GM12878 (cell line): ENCODE measurements at regions not wholly inside any gene's neighbourhood (a gene's known extent, or its start where the extent isn't known, plus 50 kb on each side); places are given as distances from the start of the nearest gene placed in this dataset.

Experiments used
- ATAC-seq: fragments of 200-7000 bp; cut with Tn5 transposase; 3 replicates; pipeline ENCODE4 v1.9.1; 2020; ENCODE audit warnings: mild to moderate bottlenecking, moderate library complexity
- BruUV-seq: library from RNA; stranded (reverse); fragments of 400-500 nt; replicated peaks from 2 replicates; lab custom pipeline; 2021; lab: Mats Ljungman, UMichigan
- CTCF ChIA-PET: fragments of 300-600 bp; sonication (Branson Sonifier 250); formaldehyde crosslinking; extraction: SDS; loops from one replicate; lab custom pipeline; 2021; ENCODE audit warnings: inconsistent platforms; lab: Yijun Ruan, JAX
- POLR2A ChIA-PET: fragments of 350-600 bp; formaldehyde crosslinking; extraction: SDS; loops from one replicate; lab custom pipeline; 2021; ENCODE audit warnings: inconsistent platforms; lab: Charles Lee
- RAD21 ChIA-PET: fragments of 300-600 bp; sonication (Branson Sonifier 250); formaldehyde crosslinking; loops from one replicate; lab custom pipeline; 2023; ENCODE audit warnings: antibody characterized with exemption; ENCODE audit not compliant: unreplicated experiment; lab: Charles Lee
- SMC1A ChIA-PET: fragments of 300-600 bp; sonication (Branson Sonifier 250); formaldehyde crosslinking; loops from one replicate; lab custom pipeline; 2023; ENCODE audit not compliant: unreplicated experiment, uncharacterized antibody; lab: Charles Lee
- DNase-seq: peaks from one replicate; pipeline ENCODE4 v3.0.0-alpha.2; 2011; ENCODE audit warnings: low read depth, low spot score
- FAIRE-seq: peaks from 3 replicates; lab custom pipeline; 2011; peaks lifted over from hg19 to GRCh38; lab: Jason Lieb, UNC
- H2AFZ ChIP-seq: 2 replicates; pipeline ENCODE4 v1.6.0; 2011; ENCODE audit warnings: low read depth, low read length, control low read depth; ENCODE audit not compliant: control insufficient read depth
- H3K27ac ChIP-seq: 2 replicates; pipeline ENCODE4 v1.5.1; 2011; ENCODE audit warnings: control low read depth; ENCODE audit not compliant: control insufficient read depth, insufficient read depth
- H3K27me3 ChIP-seq, 2 experiments: replicated peaks in 1 of 2; 2 replicates each; pipeline versions ENCODE4 v1.6.0 to v1.6.1; 2011; ENCODE audit warnings: low read length in 1 of 2; ENCODE audit not compliant: control insufficient read depth in 2 of 2, insufficient read depth in 2 of 2
- H3K36me3 ChIP-seq, 2 experiments: 2 replicates each; pipeline ENCODE4 v1.5.1; 2011; ENCODE audit warnings: low read length in 1 of 2; ENCODE audit not compliant: control insufficient read depth in 2 of 2, insufficient read depth in 2 of 2
- H3K4me1 ChIP-seq: 2 replicates; pipeline ENCODE4 v1.6.1; 2011; ENCODE audit warnings: mild to moderate bottlenecking, low read length, moderate library complexity, mixed read lengths; ENCODE audit not compliant: control insufficient read depth, insufficient read depth
- H3K4me2 ChIP-seq: 2 replicates; pipeline ENCODE4 v1.6.0; 2011; ENCODE audit warnings: control low read depth; ENCODE audit not compliant: control insufficient read depth, insufficient read depth
- H3K4me3 ChIP-seq: fragments of 200-600 bp; sonication (generic); 2 replicates; pipeline ENCODE4 v1.5.1; 2016
- H3K79me2 ChIP-seq: 2 replicates; pipeline ENCODE4 v1.6.0; 2011; ENCODE audit warnings: low read length; ENCODE audit not compliant: control insufficient read depth, insufficient read depth
- H3K9ac ChIP-seq: 2 replicates; pipeline ENCODE4 v1.8.0; 2011; ENCODE audit warnings: low read length, control low read depth, mixed read lengths; ENCODE audit not compliant: control insufficient read depth, insufficient read depth
- H3K9me3 ChIP-seq: replicated peaks from 3 replicates; pipeline ENCODE4 v1.5.1; 2011; ENCODE audit warnings: mild to moderate bottlenecking, low read length; ENCODE audit not compliant: control insufficient read depth, insufficient read depth
- H4K20me1 ChIP-seq: 2 replicates; pipeline ENCODE4 v1.6.0; 2011; ENCODE audit not compliant: control insufficient read depth, insufficient read depth
- BACH1 ChIP-seq: fragments of 450-650 bp; IDR thresholded peaks from 2 replicates; pipeline ENCODE4 v1.6.1; 2017; ENCODE audit warnings: mild to moderate bottlenecking, borderline replicate concordance
- CBX3 ChIP-seq: fragments of 200-600 bp; sonication (generic); IDR thresholded peaks from 2 replicates; pipeline ENCODE4 v1.6.1; 2016; ENCODE audit warnings: low read depth, borderline replicate concordance
- CHD2 ChIP-seq: IDR thresholded peaks from 2 replicates; pipeline ENCODE4 v1.6.1; 2011; ENCODE audit warnings: low read depth, low read length, improper control_type of control experiment, borderline replicate concordance
- HDAC6 ChIP-seq: fragments of 200-600 bp; sonication (generic); IDR thresholded peaks from one replicate; pipeline ENCODE4 v1.8.0; 2017; ENCODE audit warnings: antibody characterized with exemption; ENCODE audit not compliant: unreplicated experiment
- JUNB ChIP-seq: IDR thresholded peaks from 2 replicates; pipeline ENCODE4 v1.6.1; 2016; ENCODE audit warnings: antibody characterized with exemption, mild to moderate bottlenecking
- KAT2A ChIP-seq: conservative IDR thresholded peaks from 2 replicates; pipeline ENCODE4 v1.6.1; 2011; ENCODE audit warnings: low read depth, low read length; ENCODE audit not compliant: control insufficient read depth
- MTA2 ChIP-seq: fragments of 450-650 bp; IDR thresholded peaks from 2 replicates; pipeline ENCODE4 v1.6.1; 2016; ENCODE audit warnings: low read depth, mild to moderate bottlenecking, moderate library complexity
- POU2F2 ChIP-seq: IDR thresholded peaks from 3 replicates; pipeline ENCODE4 v1.6.1; 2011; ENCODE audit warnings: low read depth, mild to moderate bottlenecking, low read length, borderline replicate concordance
- TAF1 ChIP-seq: IDR thresholded peaks from 2 replicates; pipeline ENCODE4 v1.6.1; 2011; ENCODE audit warnings: mild to moderate bottlenecking, low read depth, low read length, borderline replicate concordance
- ZBED1 ChIP-seq: IDR thresholded peaks from 2 replicates; pipeline ENCODE4 v1.6.1; 2016; ENCODE audit warnings: borderline replicate concordance
- ZNF274 ChIP-seq: IDR thresholded peaks from one replicate; pipeline ENCODE4 v1.8.0; 2011; ENCODE audit not compliant: insufficient read length, insufficient read depth
- ZNF622 ChIP-seq: fragments of 450-650 bp; IDR thresholded peaks from 2 replicates; pipeline ENCODE4 v1.6.1; 2017; ENCODE audit warnings: mild to moderate bottlenecking, inconsistent platforms
- WGBS: methylation state at CpG from one replicate; pipeline ENCODE4 v1.1.6; 2016; ENCODE audit warnings: low lambda C conversion rate; ENCODE audit not compliant: insufficient replicate concordance, insufficient coverage; ENCODE audit errors: missing lambda C conversion rate; 5-methylcytosine and 5-hydroxymethylcytosine counted together
- in situ Hi-C: fragments of 300-500 bp; cut with MboI; formaldehyde crosslinking; loops from 9 replicates; pipeline ENCODE4 v1.14.3; 2018; ENCODE audit warnings: mixed read lengths
- intact Hi-C: fragments of 100-400 bp; cut with micrococcal nuclease; formaldehyde crosslinking; loops from one replicate; pipeline ENCODE4 v1.14.2; 2022; ENCODE audit not compliant: unreplicated experiment
- TF ChIP-seq, protein P1 (sequence below): fragments of 450-650 bp; IDR thresholded peaks from 2 replicates; pipeline ENCODE4 v1.6.1; 2017; ENCODE audit warnings: mild to moderate bottlenecking, moderate library complexity

DNA sequence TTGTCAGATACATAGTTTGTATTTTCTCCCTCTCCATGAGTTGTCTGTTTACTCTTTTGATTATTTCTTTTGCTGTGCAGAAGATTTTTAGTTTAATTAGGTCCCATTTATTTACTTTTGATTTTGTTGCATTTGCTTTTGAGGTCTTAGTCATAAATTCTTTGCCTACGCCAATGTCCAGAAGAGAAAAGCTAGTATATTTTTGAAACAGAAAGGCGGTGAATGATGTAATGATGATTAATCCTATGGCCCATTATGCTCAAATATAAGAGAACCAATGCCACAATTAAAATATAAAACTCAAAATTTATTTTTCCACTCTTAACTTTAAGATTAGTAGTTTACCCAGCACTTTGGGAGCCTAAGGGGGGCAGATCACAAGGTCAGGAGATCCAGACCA lies 59.8 kb upstream of the SMIM36 start (continued):
- TF ChIP-seq CBX3 = no peak

DNA sequence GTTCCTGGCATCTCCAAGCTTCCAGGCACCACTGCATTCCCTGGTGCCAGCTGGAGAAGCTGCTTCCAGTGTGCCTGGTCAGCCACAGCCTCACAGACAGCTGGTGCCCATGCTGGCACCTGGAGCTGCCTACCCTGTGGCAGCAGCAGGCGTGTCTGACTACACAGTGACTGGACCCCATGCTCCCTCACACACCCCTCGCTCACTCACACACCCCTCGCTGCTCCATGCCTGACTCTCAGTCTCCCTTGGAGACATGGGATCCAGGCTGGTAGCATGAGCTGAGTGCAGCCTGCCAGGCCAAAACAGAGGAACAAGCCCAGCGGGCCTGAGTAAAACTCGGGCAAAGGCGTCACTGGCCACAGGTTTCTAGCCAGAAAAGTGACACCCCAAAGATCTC lies 59.1 kb upstream of the SMIM36 start:
- ATAC-seq = no peak
- in situ Hi-C loops (no loop called here), intact Hi-C loops (no loop called here)
- no peaks in the 10 kb centered on the region for H3K4me1 ChIP-seq
- no peak overlapping the region for H2AFZ ChIP-seq
- DNase-seq = no peak
- ChIA-PET RAD21 (interaction anchor here (1.2 kb wide), 1 partner anchor 32 kb away, joined by 4 read pairs; no protein-coding TSS in a partner anchor), POLR2A (no interaction called here), SMC1A (interaction anchor here (1.0 kb wide), 1 partner anchor 32 kb away, joined by 3 read pairs; no protein-coding TSS in a partner anchor), CTCF (interaction anchor here (0.9 to 1.0 kb wide), 2 partner anchors 11 to 45 kb away, joined by 3 read pairs; no protein-coding TSS in a partner anchor)
- H4K20me1 ChIP-seq = no peaks in the 10 kb centered on the region
- H3K4me2 ChIP-seq = no peak overlapping the region
- H3K27me3 ChIP-seq = peaks cover 0 to 2% of the 10 kb centered on the region in 2 experiments; a peak in 2 of 4 replicates
- no peak overlapping the region for H3K9ac ChIP-seq
- H3K9me3 ChIP-seq = no peaks in the 10 kb centered on the region; the same call in 2 of the 3 replicates
- H3K36me3 ChIP-seq = no peaks in the 10 kb centered on the region
- BruUV-seq = no TSS peak
- no peak for TF ChIP-seq TAF1
- no peak for TF ChIP-seq ZNF622
- no peak for TF ChIP-seq CHD2
- TF ChIP-seq ZBED1 = no peak
- TF ChIP-seq POU2F2 = no peak
- TF ChIP-seq, protein P1, sequence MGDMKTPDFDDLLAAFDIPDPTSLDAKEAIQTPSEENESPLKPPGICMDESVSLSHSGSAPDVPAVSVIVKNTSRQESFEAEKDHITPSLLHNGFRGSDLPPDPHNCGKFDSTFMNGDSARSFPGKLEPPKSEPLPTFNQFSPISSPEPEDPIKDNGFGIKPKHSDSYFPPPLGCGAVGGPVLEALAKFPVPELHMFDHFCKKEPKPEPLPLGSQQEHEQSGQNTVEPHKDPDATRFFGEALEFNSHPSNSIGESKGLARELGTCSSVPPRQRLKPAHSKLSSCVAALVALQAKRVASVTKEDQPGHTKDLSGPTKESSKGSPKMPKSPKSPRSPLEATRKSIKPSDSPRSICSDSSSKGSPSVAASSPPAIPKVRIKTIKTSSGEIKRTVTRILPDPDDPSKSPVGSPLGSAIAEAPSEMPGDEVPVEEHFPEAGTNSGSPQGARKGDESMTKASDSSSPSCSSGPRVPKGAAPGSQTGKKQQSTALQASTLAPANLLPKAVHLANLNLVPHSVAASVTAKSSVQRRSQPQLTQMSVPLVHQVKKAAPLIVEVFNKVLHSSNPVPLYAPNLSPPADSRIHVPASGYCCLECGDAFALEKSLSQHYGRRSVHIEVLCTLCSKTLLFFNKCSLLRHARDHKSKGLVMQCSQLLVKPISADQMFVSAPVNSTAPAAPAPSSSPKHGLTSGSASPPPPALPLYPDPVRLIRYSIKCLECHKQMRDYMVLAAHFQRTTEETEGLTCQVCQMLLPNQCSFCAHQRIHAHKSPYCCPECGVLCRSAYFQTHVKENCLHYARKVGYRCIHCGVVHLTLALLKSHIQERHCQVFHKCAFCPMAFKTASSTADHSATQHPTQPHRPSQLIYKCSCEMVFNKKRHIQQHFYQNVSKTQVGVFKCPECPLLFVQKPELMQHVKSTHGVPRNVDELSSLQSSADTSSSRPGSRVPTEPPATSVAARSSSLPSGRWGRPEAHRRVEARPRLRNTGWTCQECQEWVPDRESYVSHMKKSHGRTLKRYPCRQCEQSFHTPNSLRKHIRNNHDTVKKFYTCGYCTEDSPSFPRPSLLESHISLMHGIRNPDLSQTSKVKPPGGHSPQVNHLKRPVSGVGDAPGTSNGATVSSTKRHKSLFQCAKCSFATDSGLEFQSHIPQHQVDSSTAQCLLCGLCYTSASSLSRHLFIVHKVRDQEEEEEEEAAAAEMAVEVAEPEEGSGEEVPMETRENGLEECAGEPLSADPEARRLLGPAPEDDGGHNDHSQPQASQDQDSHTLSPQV = no peak
- no peak for TF ChIP-seq HDAC6
- TF ChIP-seq JUNB = no peak
- TF ChIP-seq BACH1 = no peak
- TF ChIP-seq MTA2 = no peak
- no peak for TF ChIP-seq KAT2A
- no peak for TF ChIP-seq ZNF274
- no peak for FAIRE-seq
- H3K79me2 ChIP-seq = no peaks in the 10 kb centered on the region
- 46% methylated on average over 6 of the region's 6 CpGs for WGBS
- no peak overlapping the region for H3K27ac ChIP-seq
- H3K4me3 ChIP-seq = no peak overlapping the region
